OCI-LY7 (cell line): ENCODE measurements at regions not wholly inside any gene's neighbourhood (a gene's known extent, or its start where the extent isn't known, plus 50 kb on each side); places are given as distances from the start of the nearest gene placed in this dataset.

Experiments used
- BruUV-seq: library from RNA; stranded (reverse); fragments of 400-500 nt; replicated peaks from 2 replicates; lab custom pipeline; 2021; lab: Mats Ljungman, UMichigan
- CTCF ChIA-PET: fragments of 300-600 bp; sonication (Branson Sonifier 250); formaldehyde crosslinking; loops from one replicate; lab custom pipeline; 2022; ENCODE audit warnings: antibody characterized with exemption; ENCODE audit not compliant: unreplicated experiment; lab: Charles Lee
- POLR2A ChIA-PET: fragments of 300-600 bp; sonication (Branson Sonifier 250); formaldehyde crosslinking; loops from one replicate; lab custom pipeline; 2022; ENCODE audit warnings: antibody characterized with exemption; lab: Charles Lee
- DNase-seq: peaks from one replicate; pipeline ENCODE4 v3.0.0-alpha.2; 2015; ENCODE audit warnings: low spot score
- H2AFZ ChIP-seq: fragments of 200-600 bp; sonication (generic), shearing (Covaris generic); 2 replicates; pipeline ENCODE4 v1.6.1; 2014; ENCODE audit warnings: mild to moderate bottlenecking, antibody characterized with exemption, low read length, moderate library complexity
- H3K27ac ChIP-seq: fragments of 200-600 bp; sonication (generic); 2 replicates; pipeline ENCODE4 v1.5.1; 2014; ENCODE audit warnings: mixed run types, low read depth, mild to moderate bottlenecking, moderate library complexity, low read length, inconsistent platforms; ENCODE audit not compliant: poor library complexity, severe bottlenecking
- H3K36me3 ChIP-seq: fragments of 200-600 bp; sonication (generic); 2 replicates; pipeline ENCODE4 v1.6.1; 2014; ENCODE audit warnings: mild to moderate bottlenecking, antibody characterized with exemption, low read length, moderate library complexity, mixed read lengths; ENCODE audit not compliant: insufficient read depth
- H3K4me1 ChIP-seq: fragments of 200-600 bp; sonication (generic); 2 replicates; pipeline ENCODE4 v1.5.1; 2014; ENCODE audit warnings: mild to moderate bottlenecking, low read length; ENCODE audit not compliant: insufficient read depth, poor library complexity, severe bottlenecking
- H3K4me2 ChIP-seq: fragments of 200-600 bp; sonication (generic); 2 replicates; pipeline ENCODE4 v1.6.1; 2014; ENCODE audit warnings: mild to moderate bottlenecking, low read length
- H3K4me3 ChIP-seq: fragments of 200-600 bp; sonication (generic); 2 replicates; pipeline ENCODE4 v1.5.1; 2014; ENCODE audit warnings: mild to moderate bottlenecking, low read depth, low read length; ENCODE audit not compliant: poor library complexity, severe bottlenecking
- H3K79me2 ChIP-seq: fragments of 200-600 bp; sonication (generic); 2 replicates; pipeline ENCODE4 v1.6.1; 2016; ENCODE audit warnings: low read depth, mild to moderate bottlenecking, low read length, moderate library complexity, mixed read lengths; ENCODE audit not compliant: insufficient read depth
- H3K9me2 ChIP-seq: fragments of 200-600 bp; sonication (generic); 2 replicates; pipeline ENCODE4 v1.6.1; 2016; ENCODE audit warnings: mild to moderate bottlenecking, low read length, mixed read lengths; ENCODE audit not compliant: insufficient read depth
- H3K9me3 ChIP-seq: fragments of 200-600 bp; sonication (generic); 2 replicates; pipeline ENCODE4 v1.6.1; 2014; ENCODE audit warnings: mild to moderate bottlenecking, mixed run types, low read length, mixed read lengths
- H4K20me1 ChIP-seq: fragments of 200-600 bp; sonication (generic); 2 replicates; pipeline ENCODE4 v1.6.1; 2014; ENCODE audit warnings: mild to moderate bottlenecking, antibody characterized with exemption, low read length, moderate library complexity, mixed read lengths; ENCODE audit not compliant: insufficient read depth
- CTCF ChIP-seq: fragments of 200-600 bp; sonication (generic); conservative IDR thresholded peaks from 2 replicates; pipeline ENCODE4 v1.5.1; 2014; ENCODE audit warnings: mild to moderate bottlenecking, antibody characterized with exemption, low read length, moderate library complexity, mixed read lengths
- EZH2phosphoT487 ChIP-seq: fragments of 200-600 bp; sonication (generic); IDR thresholded peaks from 2 replicates; pipeline ENCODE4 v1.6.1; 2018; ENCODE audit warnings: low read depth, borderline replicate concordance, mild to moderate bottlenecking, mixed run types, antibody characterized with exemption, low read length, moderate library complexity, mixed read lengths
- intact Hi-C: fragments of 100-400 bp; cut with micrococcal nuclease; formaldehyde crosslinking; loops from one replicate; pipeline ENCODE4 v1.10.0; 2022; ENCODE audit not compliant: unreplicated experiment

- no peaks in the 10 kb centered on the region for H3K79me2 ChIP-seq
- DNase-seq, result no peak
- no peaks in the 10 kb centered on the region for H3K4me1 ChIP-seq
- TF ChIP-seq CTCF, result no peak
- no peak for TF ChIP-seq EZH2phosphoT487
- no peaks in the 10 kb centered on the region for H4K20me1 ChIP-seq
- H2AFZ ChIP-seq, result no peak overlapping the region
- H3K4me3 ChIP-seq, result no peak overlapping the region
- no peaks in the 10 kb centered on the region for H3K9me3 ChIP-seq
- H3K4me2 ChIP-seq, result no peak overlapping the region
- BruUV-seq, result no TSS peak
- H3K27ac ChIP-seq, result no peak overlapping the region
- ChIA-PET CTCF (no interaction called here), POLR2A (no interaction called here)
- H3K36me3 ChIP-seq, result no peaks in the 10 kb centered on the region
- intact Hi-C loops, result no loop called here
- H3K9me2 ChIP-seq, result no peaks in the 10 kb centered on the region
Measured at GRCh38 chrX:39667736-39668482, 429.8 kb downstream of the BCOR start.

- CTCF ChIA-PET, result no interaction called here
Measured at GRCh38 chrX:39669668-39670067, 428.1 kb downstream of the BCOR start.

More at GRCh38 chrX:39669668-39670067, 428.1 kb downstream of the BCOR start:
- intact Hi-C loops, result no loop called here
- POLR2A ChIA-PET, result interaction anchor here (0.5 kb wide), 1 partner anchor 41 kb away, joined by 3 read pairs; no protein-coding TSS in a partner anchor
- Histone ChIP-seq H3K27ac (no peak overlapping the region), H3K4me2 (no peak overlapping the region), H3K9me3 (no peaks in the 10 kb centered on the region), H4K20me1 (no peaks in the 10 kb centered on the region), H3K79me2 (no peaks in the 10 kb centered on the region), H3K36me3 (no peaks in the 10 kb centered on the region), H3K4me3 (no peak overlapping the region), H3K9me2 (no peaks in the 10 kb centered on the region), H3K4me1 (no peaks in the 10 kb centered on the region), H2AFZ (no peak overlapping the region)
- TF ChIP-seq CTCF (no peak), EZH2phosphoT487 (no peak)
- BruUV-seq, result no TSS peak
- DNase-seq, result no peak
